BE2C (cell line): ENCODE measurements at regions not wholly inside any gene's neighbourhood (a gene's known extent, or its start where the extent isn't known, plus 50 kb on each side); places are given as distances from the start of the nearest gene placed in this dataset.

ENCODE experiments used
- DNase-seq: peaks from one replicate; pipeline ENCODE4 v3.0.0-alpha.2; 2020
- H3K27me3 ChIP-seq: fragments of 250-450 bp; sonication (Bioruptor Pico); 2 replicates; pipeline ENCODE4 v1.5.1; 2020; ENCODE audit warnings: mild to moderate bottlenecking
- H3K36me3 ChIP-seq: fragments of 250-450 bp; sonication (Bioruptor Pico); 2 replicates; pipeline ENCODE4 v1.5.1; 2020; ENCODE audit warnings: mild to moderate bottlenecking
- H3K4me1 ChIP-seq: fragments of 250-450 bp; sonication (Bioruptor Pico); 2 replicates; pipeline ENCODE4 v1.5.1; 2020
- H3K4me3 ChIP-seq: 2 replicates; pipeline ENCODE4 v1.5.1; 2011; ENCODE audit warnings: low read depth, low read length
- H3K9me3 ChIP-seq: fragments of 250-450 bp; sonication (Bioruptor Pico); 2 replicates; pipeline ENCODE4 v1.5.1; 2020
- TF ChIP-seq, protein P1 (sequence below): IDR thresholded peaks from 2 replicates; pipeline ENCODE4 v1.5.1; 2012; ENCODE audit warnings: mild to moderate bottlenecking, low read depth, low read length

DNA sequence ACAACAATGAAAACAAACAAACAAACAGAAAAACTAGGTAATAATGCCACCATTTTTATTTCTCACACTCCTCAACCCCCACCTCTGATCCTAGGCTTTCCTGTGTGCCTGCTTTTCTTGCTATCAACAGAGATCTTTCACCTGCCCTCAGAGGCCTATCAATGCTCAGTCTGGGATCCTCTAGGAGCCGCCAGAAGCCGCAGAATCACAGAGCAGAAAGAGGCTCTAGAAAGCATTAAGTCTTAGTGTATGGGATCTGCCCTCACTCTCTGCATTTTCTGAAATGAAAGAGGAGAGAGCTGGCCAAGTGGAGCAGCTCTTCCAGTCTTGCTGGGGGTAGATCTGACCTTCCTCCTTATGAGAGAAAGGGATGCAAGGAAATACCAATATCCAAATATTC, 306.8 kb downstream of the TUSC7 start:
- TF ChIP-seq, protein P1, sequence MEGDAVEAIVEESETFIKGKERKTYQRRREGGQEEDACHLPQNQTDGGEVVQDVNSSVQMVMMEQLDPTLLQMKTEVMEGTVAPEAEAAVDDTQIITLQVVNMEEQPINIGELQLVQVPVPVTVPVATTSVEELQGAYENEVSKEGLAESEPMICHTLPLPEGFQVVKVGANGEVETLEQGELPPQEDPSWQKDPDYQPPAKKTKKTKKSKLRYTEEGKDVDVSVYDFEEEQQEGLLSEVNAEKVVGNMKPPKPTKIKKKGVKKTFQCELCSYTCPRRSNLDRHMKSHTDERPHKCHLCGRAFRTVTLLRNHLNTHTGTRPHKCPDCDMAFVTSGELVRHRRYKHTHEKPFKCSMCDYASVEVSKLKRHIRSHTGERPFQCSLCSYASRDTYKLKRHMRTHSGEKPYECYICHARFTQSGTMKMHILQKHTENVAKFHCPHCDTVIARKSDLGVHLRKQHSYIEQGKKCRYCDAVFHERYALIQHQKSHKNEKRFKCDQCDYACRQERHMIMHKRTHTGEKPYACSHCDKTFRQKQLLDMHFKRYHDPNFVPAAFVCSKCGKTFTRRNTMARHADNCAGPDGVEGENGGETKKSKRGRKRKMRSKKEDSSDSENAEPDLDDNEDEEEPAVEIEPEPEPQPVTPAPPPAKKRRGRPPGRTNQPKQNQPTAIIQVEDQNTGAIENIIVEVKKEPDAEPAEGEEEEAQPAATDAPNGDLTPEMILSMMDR = peak; percentile 28; the same call in 1 of the 2 replicates
- Histone ChIP-seq H3K27me3 (no peaks in the 10 kb centered on the region), H3K9me3 (no peaks in the 10 kb centered on the region), H3K4me1 (peaks cover 34% of the 10 kb centered on the region), H3K36me3 (no peaks in the 10 kb centered on the region), H3K4me3 (no peak overlapping the region)
- DNase-seq = peak; percentile 34

DNA sequence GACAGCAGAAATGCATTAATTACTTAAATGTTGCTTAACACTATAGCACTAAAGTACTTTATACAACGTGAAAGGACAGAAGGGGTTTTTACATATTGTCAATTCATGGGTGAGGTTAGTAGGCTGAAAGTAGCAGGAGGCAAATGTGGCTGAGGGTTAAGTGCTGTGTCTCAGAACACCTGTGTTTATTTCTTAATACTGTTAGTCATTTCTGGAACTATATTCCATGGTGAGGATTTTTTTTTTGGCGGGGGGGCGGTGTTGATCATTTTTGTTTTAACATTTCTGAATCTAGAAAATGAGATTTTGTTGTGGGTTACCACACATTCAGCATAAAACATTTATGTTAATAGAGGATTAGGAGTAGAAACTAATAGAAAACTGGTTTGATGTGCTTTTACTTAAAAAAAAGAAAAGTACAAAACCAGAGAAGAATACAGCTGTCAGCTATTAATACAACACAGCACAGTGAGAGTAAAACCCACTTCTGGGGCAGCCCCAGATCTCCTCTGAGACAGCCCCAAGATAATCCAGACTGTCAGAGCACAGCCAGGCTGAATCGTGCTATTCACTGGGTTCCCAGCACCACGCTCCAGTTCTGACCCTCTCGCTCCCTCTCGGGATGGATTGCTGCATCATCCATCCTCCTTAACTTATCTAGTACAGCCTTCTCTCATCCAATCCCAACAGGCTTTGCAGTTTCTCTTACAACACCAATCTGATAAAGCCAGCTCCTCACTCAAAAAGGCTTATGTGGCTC, 307.7 kb downstream of the TUSC7 start:
- H3K4me3 ChIP-seq = no peak overlapping the region
- H3K9me3 ChIP-seq = no peaks in the 10 kb centered on the region
- TF ChIP-seq, protein P1 = no peak
- no peaks in the 10 kb centered on the region for H3K36me3 ChIP-seq
- H3K27me3 ChIP-seq = no peaks in the 10 kb centered on the region
- peak; percentile 15 for DNase-seq
- peaks cover 33% of the 10 kb centered on the region for H3K4me1 ChIP-seq

DNA sequence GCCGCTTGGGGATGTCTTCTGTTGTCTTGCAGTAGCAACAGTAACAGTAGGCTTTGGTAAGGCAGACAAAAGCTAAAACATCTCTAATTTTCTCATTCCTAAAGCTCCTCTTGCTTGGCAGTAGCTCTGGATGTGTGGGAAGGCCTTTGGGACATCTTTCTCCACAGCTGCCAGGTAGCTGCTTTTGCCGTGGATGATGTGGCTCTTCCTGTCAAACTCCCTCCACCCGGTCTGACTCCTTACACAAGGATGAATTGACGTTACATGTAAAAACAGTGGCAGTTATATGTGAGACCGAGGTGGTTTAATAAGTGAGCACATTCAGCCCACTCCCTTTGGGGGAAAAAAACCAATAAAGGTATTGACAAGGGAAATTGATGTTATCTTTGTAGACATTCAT, 309.1 kb downstream of the TUSC7 start:
- H3K36me3 ChIP-seq = no peaks in the 10 kb centered on the region
- no peak for DNase-seq
- no peaks in the 10 kb centered on the region for H3K9me3 ChIP-seq
- no peaks in the 10 kb centered on the region for H3K27me3 ChIP-seq
- H3K4me3 ChIP-seq = peak overlapping the region; percentile 27
- TF ChIP-seq, protein P1 = no peak
- peaks cover 33% of the 10 kb centered on the region for H3K4me1 ChIP-seq

DNA sequence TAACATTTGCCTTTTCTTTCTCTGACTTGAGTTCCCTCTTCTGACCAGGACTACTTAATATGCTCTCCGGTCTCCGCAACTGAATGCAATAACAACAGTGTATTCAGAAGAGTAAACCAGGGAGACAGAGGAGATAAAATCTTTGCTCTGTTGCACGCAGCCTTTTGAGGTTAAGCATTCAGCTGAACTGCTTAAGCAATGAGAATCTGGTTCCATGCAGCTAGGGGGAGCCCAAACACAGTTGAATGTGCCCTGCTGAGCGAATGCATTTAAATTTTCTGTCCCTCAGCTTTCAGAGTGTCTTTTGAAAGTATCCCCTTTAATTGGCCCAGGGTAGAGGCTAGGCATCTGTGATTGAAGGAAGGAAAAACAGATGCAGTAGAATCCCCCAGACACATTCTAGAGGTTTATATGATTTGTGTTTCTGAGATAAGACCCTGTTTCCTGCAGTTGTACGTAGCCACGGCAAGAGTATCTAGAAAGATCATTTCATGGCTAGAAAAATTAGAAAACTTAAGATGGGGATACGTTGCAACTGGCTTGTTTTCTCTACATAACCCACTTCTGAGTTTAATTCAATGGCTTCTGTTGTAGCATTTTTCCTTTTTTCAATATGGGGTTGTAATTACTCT, 309.6 kb downstream of the TUSC7 start:
- TF ChIP-seq, protein P1 = peak; percentile 95
- no peaks in the 10 kb centered on the region for H3K36me3 ChIP-seq
- H3K27me3 ChIP-seq = no peaks in the 10 kb centered on the region
- H3K4me1 ChIP-seq = peaks cover 33% of the 10 kb centered on the region
- DNase-seq = peak; percentile 83
- no peaks in the 10 kb centered on the region for H3K9me3 ChIP-seq
- peak overlapping the region; percentile 27 for H3K4me3 ChIP-seq

DNA sequence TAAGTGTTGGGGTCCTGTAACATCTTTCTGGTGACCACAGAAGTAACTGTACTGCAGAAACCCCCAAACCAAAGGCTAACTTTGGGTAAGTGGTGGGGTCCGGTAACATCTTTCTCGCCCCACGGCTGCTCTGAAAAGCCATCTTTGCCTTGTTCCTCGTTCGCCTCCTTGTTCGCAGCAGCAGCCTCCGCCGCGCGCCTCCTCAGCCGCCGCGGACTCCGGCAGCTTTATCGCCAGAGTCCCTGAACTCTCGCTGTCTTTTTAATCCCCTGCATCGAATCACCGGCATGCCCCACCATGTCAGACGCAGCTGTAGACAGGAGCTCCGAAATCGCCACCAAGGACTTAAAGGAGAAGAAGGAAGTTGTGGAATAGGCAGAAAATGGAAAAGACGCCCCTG, 316.8 kb downstream of the TUSC7 start:
- TF ChIP-seq, protein P1 = no peak
- no peak for DNase-seq
- Histone ChIP-seq H3K4me1 (0 out of 2 replicates have a peak, but pooled peaks cover 3% of the 10 kb centered on the region), H3K9me3 (no peaks in the 10 kb centered on the region), H3K36me3 (no peaks in the 10 kb centered on the region), H3K27me3 (no peaks in the 10 kb centered on the region), H3K4me3 (no peak overlapping the region)

DNA sequence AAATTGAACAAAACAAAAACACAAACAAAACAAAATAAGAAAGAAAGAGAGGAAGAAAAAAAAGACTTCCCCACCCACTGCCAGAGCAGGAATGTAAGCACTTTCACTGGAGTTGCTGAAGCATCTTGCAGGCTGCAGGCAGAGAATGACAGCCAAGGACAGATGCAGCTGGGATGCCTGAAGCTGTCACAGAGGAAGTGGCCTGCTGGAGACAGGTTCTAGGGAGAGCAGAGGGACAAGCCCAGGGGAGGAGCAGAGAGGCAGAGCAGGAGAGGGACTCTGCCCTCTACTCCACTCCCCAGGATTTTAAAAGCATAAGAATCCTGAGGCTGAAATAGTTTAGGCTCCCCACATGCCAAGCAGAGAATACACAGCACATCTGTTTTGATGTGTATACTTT, 326.2 kb downstream of the TUSC7 start:
- H3K36me3 ChIP-seq = no peaks in the 10 kb centered on the region
- H3K27me3 ChIP-seq = no peaks in the 10 kb centered on the region
- no peaks in the 10 kb centered on the region for H3K9me3 ChIP-seq
- H3K4me3 ChIP-seq = no peak overlapping the region
- peak; percentile 62 for DNase-seq
- TF ChIP-seq, protein P1 = no peak
- H3K4me1 ChIP-seq = peaks cover 12% of the 10 kb centered on the region
